Neural cell (in vitro differentiated cells): ENCODE measurements at regions not wholly inside any gene's neighbourhood (a gene's known extent, or its start where the extent isn't known, plus 50 kb on each side); places are given as distances from the start of the nearest gene placed in this dataset.
"Not testable (repeated sequence)": the region's sequence is repeated elsewhere in the genome, so short reads cannot be mapped to it uniquely, and the experiment has no call there.

ENCODE experiments used
- H2AFZ ChIP-seq: fragments of 200-600, 300-800 bp; sonication (generic), shearing (Covaris generic); 2 replicates; pipeline ENCODE4 v1.6.0; 2014; ENCODE audit warnings: low read depth, mild to moderate bottlenecking, antibody characterized with exemption, low read length, moderate library complexity
- H3F3A ChIP-seq: fragments of 200-600 bp; shearing (Covaris generic); 2 replicates; pipeline ENCODE4 v1.6.1; 2016; ENCODE audit warnings: mild to moderate bottlenecking, moderate library complexity, mixed read lengths, antibody characterized with exemption, low read length; ENCODE audit not compliant: insufficient read depth, poor library complexity, severe bottlenecking
- H3K27ac ChIP-seq: fragments of 200-600, 300-800 bp; sonication (generic), shearing (Covaris generic); 2 replicates; pipeline ENCODE4 v1.5.1; 2014; ENCODE audit warnings: mild to moderate bottlenecking, low read length, moderate library complexity
- H3K27me3 ChIP-seq: fragments of 300-800, 200-600 bp; sonication (generic), shearing (Covaris generic); 2 replicates; pipeline ENCODE4 v1.6.0; 2014; ENCODE audit warnings: mild to moderate bottlenecking, low read depth, low read length, moderate library complexity; ENCODE audit not compliant: insufficient read depth
- H3K36me3 ChIP-seq: fragments of 300-800, 200-600 bp; sonication (generic), shearing (Covaris generic); 2 replicates; pipeline ENCODE4 v1.5.1; 2014; ENCODE audit warnings: mild to moderate bottlenecking, antibody characterized with exemption, low read length, moderate library complexity; ENCODE audit not compliant: insufficient read depth
- H3K4me2 ChIP-seq: fragments of 300-800, 200-600 bp; sonication (generic), shearing (Covaris generic); 2 replicates; pipeline ENCODE4 v1.6.0; 2014; ENCODE audit warnings: mild to moderate bottlenecking, low read length
- H3K4me3 ChIP-seq: fragments of 300-800, 200-600 bp; sonication (generic), shearing (Covaris generic); 2 replicates; pipeline ENCODE4 v1.5.1; 2014; ENCODE audit warnings: mild to moderate bottlenecking, low read length, moderate library complexity
- H3K79me2 ChIP-seq: fragments of 200-600 bp; shearing (Covaris generic); replicated peaks from 2 replicates; pipeline ENCODE4 v1.6.0; 2014; ENCODE audit warnings: mild to moderate bottlenecking, low read length, moderate library complexity; ENCODE audit not compliant: insufficient read depth
- H3K9ac ChIP-seq: fragments of 300-800, 200-600 bp; sonication (generic), shearing (Covaris generic); 2 replicates; pipeline ENCODE4 v1.6.1; 2016; ENCODE audit warnings: mild to moderate bottlenecking, low read length, mixed read lengths
- H3K9me2 ChIP-seq: fragments of 200-600 bp; shearing (Covaris generic); 2 replicates; pipeline ENCODE4 v1.6.1; 2016; ENCODE audit warnings: mild to moderate bottlenecking, low read length, mixed read lengths; ENCODE audit not compliant: insufficient read depth
- H3K9me3 ChIP-seq: fragments of 200-600, 300-800 bp; sonication (generic), shearing (Covaris generic); 2 replicates; pipeline ENCODE4 v1.6.1; 2016; ENCODE audit warnings: mild to moderate bottlenecking, mixed run types, low read length, moderate library complexity, mixed read lengths
- H4K20me1 ChIP-seq: fragments of 200-600 bp; shearing (Covaris generic); 2 replicates; pipeline ENCODE4 v1.6.1; 2016; ENCODE audit warnings: mild to moderate bottlenecking, mixed run types; ENCODE audit not compliant: insufficient read depth
- EP300 ChIP-seq: fragments of 450-650 bp; conservative IDR thresholded peaks from 2 replicates; pipeline ENCODE4 v1.6.1; 2014; ENCODE audit warnings: antibody characterized with exemption, mild to moderate bottlenecking, moderate library complexity; ENCODE audit not compliant: poor library complexity, severe bottlenecking
- EZH2 ChIP-seq: fragments of 200-600, 300-800 bp; shearing (Covaris generic), sonication (generic); IDR thresholded peaks from 2 replicates; pipeline ENCODE4 v1.6.1; 2014; ENCODE audit warnings: antibody characterized with exemption, low read length, borderline replicate concordance, mild to moderate bottlenecking; ENCODE audit not compliant: insufficient read depth, poor library complexity, severe bottlenecking
- MXI1 ChIP-seq: fragments of 450-650 bp; conservative IDR thresholded peaks from 2 replicates; pipeline ENCODE4 v1.6.1; 2014; ENCODE audit warnings: antibody characterized with exemption, mild to moderate bottlenecking; ENCODE audit not compliant: poor library complexity, severe bottlenecking
- POLR2AphosphoS5 ChIP-seq: IDR thresholded peaks from 2 replicates; pipeline ENCODE4 v1.6.1; 2012
- RAD21 ChIP-seq: fragments of 450-650 bp; conservative IDR thresholded peaks from 2 replicates; pipeline ENCODE4 v1.6.1; 2014; ENCODE audit warnings: antibody characterized with exemption, mild to moderate bottlenecking, moderate library complexity
- TAF1 ChIP-seq: IDR thresholded peaks from 2 replicates; pipeline ENCODE4 v1.6.1; 2012; ENCODE audit warnings: low read depth
- TF ChIP-seq, protein P1 (sequence below): fragments of 450-650 bp; IDR thresholded peaks from 2 replicates; pipeline ENCODE4 v1.5.1; 2014; ENCODE audit warnings: antibody characterized with exemption, mild to moderate bottlenecking, moderate library complexity; ENCODE audit not compliant: poor library complexity, severe bottlenecking

- Histone ChIP-seq H3K27me3 (no peaks in the 10 kb centered on the region), H4K20me1 (no peaks in the 10 kb centered on the region), H3K36me3 (no peaks in the 10 kb centered on the region), H3K79me2 (no peaks in the 10 kb centered on the region), H3K4me2 (no peak overlapping the region), H3K4me3 (peak overlapping the region; percentile 33), H3K9me3 (no peaks in the 10 kb centered on the region), H3F3A (no peaks in the 10 kb centered on the region), H3K27ac (peak overlapping the region; percentile 51), H2AFZ (no peak overlapping the region), H3K9ac (no peak overlapping the region), H3K9me2 (no peaks in the 10 kb centered on the region)
- TF ChIP-seq EZH2 = no peak
- peak; percentile 45 for TF ChIP-seq POLR2AphosphoS5
These were observed 312.7 kb upstream of the TBX18 start for GRCh38 chr6:85077098-85077497.

DNA sequence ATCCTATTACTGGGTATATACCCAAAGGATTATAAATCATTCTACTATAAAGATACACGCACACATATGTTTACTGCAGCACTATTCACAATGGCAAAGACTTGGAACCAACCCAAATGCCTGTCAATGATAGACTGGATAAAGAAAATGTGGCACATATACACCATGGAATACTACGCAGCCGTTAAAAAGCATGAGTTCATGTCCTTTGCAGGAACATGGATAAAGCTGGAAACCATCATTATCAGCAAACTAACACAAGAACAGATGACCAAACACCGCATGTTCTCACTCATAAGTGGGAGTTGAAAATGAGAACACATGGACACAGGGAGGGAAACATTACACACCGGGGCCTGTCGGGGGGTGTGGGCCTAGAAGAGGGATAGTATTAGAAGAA is 307.4 kb upstream of the TBX18 start:
- H3K9me2 ChIP-seq, H3K27ac ChIP-seq, H3K9ac ChIP-seq, H3F3A ChIP-seq, H3K36me3 ChIP-seq, H3K27me3 ChIP-seq, H2AFZ ChIP-seq, H3K4me2 ChIP-seq, H3K9me3 ChIP-seq, H3K4me3 ChIP-seq, H3K79me2 ChIP-seq, H4K20me1 ChIP-seq: not testable (repeated sequence)

- Histone ChIP-seq H3K4me3 (no peak overlapping the region), H3K27ac (no peak overlapping the region), H3K4me2 (no peak overlapping the region), H3K9ac (no peak overlapping the region), H3K9me3 (no peaks in the 10 kb centered on the region), H3K36me3 (no peaks in the 10 kb centered on the region), H4K20me1 (no peaks in the 10 kb centered on the region), H3K27me3 (no peaks in the 10 kb centered on the region), H2AFZ (no peak overlapping the region), H3K79me2 (no peaks in the 10 kb centered on the region), H3K9me2 (no peaks in the 10 kb centered on the region), H3F3A (no peaks in the 10 kb centered on the region)
- no peak for TF ChIP-seq EZH2
These were observed 305.2 kb upstream of the TBX18 start for GRCh38 chr6:85069577-85069976.

GRCh38 chr6:85068221-85068620 is 303.8 kb upstream of the TBX18 start:
- Histone ChIP-seq H3K9me3 (no peaks in the 10 kb centered on the region), H2AFZ (no peak overlapping the region), H3K36me3 (no peaks in the 10 kb centered on the region), H3K9me2 (no peaks in the 10 kb centered on the region), H3F3A (no peaks in the 10 kb centered on the region), H3K27me3 (no peaks in the 10 kb centered on the region), H3K79me2 (no peaks in the 10 kb centered on the region), H3K4me2 (no peak overlapping the region), H4K20me1 (no peaks in the 10 kb centered on the region), H3K9ac (no peak overlapping the region), H3K27ac (no peak overlapping the region), H3K4me3 (no peak overlapping the region)
- TF ChIP-seq EZH2 (no peak), MXI1 (no peak), TAF1 (no peak), RAD21 (no peak), EP300 (no peak), POLR2AphosphoS5 (no peak)
- TF ChIP-seq, protein P1, sequence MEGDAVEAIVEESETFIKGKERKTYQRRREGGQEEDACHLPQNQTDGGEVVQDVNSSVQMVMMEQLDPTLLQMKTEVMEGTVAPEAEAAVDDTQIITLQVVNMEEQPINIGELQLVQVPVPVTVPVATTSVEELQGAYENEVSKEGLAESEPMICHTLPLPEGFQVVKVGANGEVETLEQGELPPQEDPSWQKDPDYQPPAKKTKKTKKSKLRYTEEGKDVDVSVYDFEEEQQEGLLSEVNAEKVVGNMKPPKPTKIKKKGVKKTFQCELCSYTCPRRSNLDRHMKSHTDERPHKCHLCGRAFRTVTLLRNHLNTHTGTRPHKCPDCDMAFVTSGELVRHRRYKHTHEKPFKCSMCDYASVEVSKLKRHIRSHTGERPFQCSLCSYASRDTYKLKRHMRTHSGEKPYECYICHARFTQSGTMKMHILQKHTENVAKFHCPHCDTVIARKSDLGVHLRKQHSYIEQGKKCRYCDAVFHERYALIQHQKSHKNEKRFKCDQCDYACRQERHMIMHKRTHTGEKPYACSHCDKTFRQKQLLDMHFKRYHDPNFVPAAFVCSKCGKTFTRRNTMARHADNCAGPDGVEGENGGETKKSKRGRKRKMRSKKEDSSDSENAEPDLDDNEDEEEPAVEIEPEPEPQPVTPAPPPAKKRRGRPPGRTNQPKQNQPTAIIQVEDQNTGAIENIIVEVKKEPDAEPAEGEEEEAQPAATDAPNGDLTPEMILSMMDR = no peak
